ENCODE measurements at regions not wholly inside any gene's neighbourhood (a gene's known extent, or its start where the extent isn't known, plus 50 kb on each side); places are given as distances from the start of the nearest gene placed in this dataset.

- TF ChIP-seq CTCF (conservative IDR thresholded peaks at IDR 0.05) = no peak
- TF ChIP-seq EZH2 (IDR thresholded peaks at IDR 0.05; ENCODE audit: low read depth) = no peak
Measured at GRCh38 chr2:193088026-193088425, 893.3 kb upstream of the TMEFF2 start.

All from PC-9 (cell line).